Erythroblast (primary cell): ENCODE measurements at regions not wholly inside any gene's neighbourhood (a gene's known extent, or its start where the extent isn't known, plus 50 kb on each side); places are given as distances from the start of the nearest gene placed in this dataset.

Experiments
- GATA1 ChIP-seq: IDR thresholded peaks from 2 replicates; pipeline ENCODE4 v1.6.1; 2011; ENCODE audit warnings: low read depth, mild to moderate bottlenecking, control low read depth, low read length, moderate library complexity
- POLR2A ChIP-seq: IDR thresholded peaks from 2 replicates; pipeline ENCODE4 v1.6.1; 2011; ENCODE audit warnings: mild to moderate bottlenecking, low read length

DNA sequence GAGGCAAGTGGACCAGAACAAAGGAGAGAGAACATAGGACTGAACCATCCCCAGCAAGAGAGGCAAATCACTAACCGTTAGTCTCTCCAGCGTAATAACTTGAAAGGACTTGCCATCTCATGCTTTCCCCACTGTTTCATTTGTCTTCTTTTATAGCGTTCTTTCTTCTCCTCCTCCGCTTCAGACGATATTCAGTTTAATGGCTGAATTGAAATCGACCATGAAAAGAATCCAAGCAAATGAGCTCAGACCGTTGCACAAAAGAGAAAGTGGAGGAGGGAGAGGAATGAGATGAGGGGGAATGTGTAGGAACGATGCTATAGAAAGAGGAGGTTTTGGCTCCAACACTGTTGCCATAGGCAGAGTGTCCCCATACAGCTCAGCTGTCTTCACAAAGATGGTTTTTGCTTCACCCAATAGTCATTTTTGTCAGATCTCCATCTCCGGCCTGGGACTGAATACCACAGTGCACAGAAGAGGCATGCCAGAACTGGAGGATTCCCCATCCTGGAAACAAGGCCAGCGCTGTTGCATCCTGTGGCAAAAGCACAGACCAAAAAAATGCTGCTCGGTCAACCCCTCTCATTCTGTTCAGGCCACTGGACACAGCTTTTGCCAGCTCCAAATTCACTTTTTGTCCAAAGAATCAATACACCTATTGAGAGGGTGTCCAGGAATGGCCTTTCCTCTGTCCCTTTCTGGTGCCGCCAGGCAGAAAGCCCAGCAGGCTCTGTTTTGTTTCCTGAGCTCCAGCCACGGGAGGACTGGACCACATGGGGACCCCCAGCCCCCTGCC is 176.1 kb downstream of the ID4 start:
- no peak for TF ChIP-seq POLR2A
- TF ChIP-seq GATA1 = no peak
